22Rv1 (cell line): ENCODE measurements at regions not wholly inside any gene's neighbourhood (a gene's known extent, or its start where the extent isn't known, plus 50 kb on each side); places are given as distances from the start of the nearest gene placed in this dataset.

Experiments used
- CTCF ChIP-seq: fragments of 450-650 bp; IDR thresholded peaks from 2 replicates; pipeline ENCODE4 v1.5.1; 2017; ENCODE audit warnings: mild to moderate bottlenecking
- ZFX ChIP-seq: fragments of 450-650 bp; IDR thresholded peaks from 2 replicates; pipeline ENCODE4 v1.6.1; 2017; ENCODE audit warnings: antibody characterized with exemption, borderline replicate concordance

GRCh38 chr20:22058746-22059145, 353.3 kb downstream of the PAX1 start:
- TF ChIP-seq CTCF, result no peak
- no peak for TF ChIP-seq ZFX
